H9 (cell line): ENCODE measurements at regions not wholly inside any gene's neighbourhood (a gene's known extent, or its start where the extent isn't known, plus 50 kb on each side); places are given as distances from the start of the nearest gene placed in this dataset.

Experiments used
- DNase-seq: peaks from one replicate; pipeline ENCODE4 v3.0.0-alpha.2; 2017
- H2AFZ ChIP-seq: one replicate; pipeline ENCODE4 v1.6.1; 2013; ENCODE audit warnings: mild to moderate bottlenecking, low read length, control low read depth, moderate library complexity
- H2AK5ac ChIP-seq: 2 replicates; pipeline ENCODE4 v1.6.1; 2013; ENCODE audit warnings: low read length, control low read depth, mixed read lengths; ENCODE audit not compliant: insufficient read length
- H2BK120ac ChIP-seq: one replicate; pipeline ENCODE4 v1.6.1; 2013; ENCODE audit warnings: low read depth, mild to moderate bottlenecking, low read length, control low read depth, inconsistent platforms; ENCODE audit not compliant: poor library complexity, severe bottlenecking
- H2BK12ac ChIP-seq: 2 replicates; pipeline ENCODE4 v1.6.1; 2013; ENCODE audit warnings: low read length, control low read depth, mixed read lengths, low read depth; ENCODE audit not compliant: insufficient read length
- H2BK15ac ChIP-seq: 2 replicates; pipeline ENCODE4 v1.6.1; 2013; ENCODE audit warnings: low read depth, low read length, control low read depth
- H2BK20ac ChIP-seq: one replicate; pipeline ENCODE4 v1.6.1; 2013; ENCODE audit warnings: low read depth, mild to moderate bottlenecking, low read length, control low read depth, inconsistent platforms; ENCODE audit not compliant: poor library complexity, severe bottlenecking
- H2BK5ac ChIP-seq: 2 replicates; pipeline ENCODE4 v1.6.1; 2013; ENCODE audit warnings: low read length, control low read depth, mixed read lengths; ENCODE audit not compliant: insufficient read length
- H3K14ac ChIP-seq: 2 replicates; pipeline ENCODE4 v1.6.1; 2013; ENCODE audit warnings: low read length, control low read depth; ENCODE audit not compliant: insufficient read depth
- H3K18ac ChIP-seq: 2 replicates; pipeline ENCODE4 v1.6.1; 2013; ENCODE audit warnings: low read depth, mild to moderate bottlenecking, mixed read lengths, low read length, control low read depth; ENCODE audit not compliant: insufficient read length
- H3K23ac ChIP-seq: 2 replicates; pipeline ENCODE4 v1.6.1; 2013; ENCODE audit warnings: low read length, control low read depth, mixed read lengths, low read depth; ENCODE audit not compliant: insufficient read length
- H3K23me2 ChIP-seq: 2 replicates; pipeline ENCODE4 v1.6.1; 2013; ENCODE audit warnings: low read depth, mild to moderate bottlenecking, mixed read lengths, low read length, control low read depth; ENCODE audit not compliant: insufficient read length, poor library complexity, severe bottlenecking
- H3K27ac ChIP-seq: 2 replicates; pipeline ENCODE4 v1.5.1; 2013; ENCODE audit warnings: low read length, control low read depth, mixed read lengths, low read depth; ENCODE audit not compliant: insufficient read length
- H3K27me3 ChIP-seq: 2 replicates; pipeline ENCODE4 v1.6.1; 2013; ENCODE audit warnings: low read length, control low read depth, inconsistent platforms; ENCODE audit not compliant: insufficient read depth
- H3K4ac ChIP-seq: 2 replicates; pipeline ENCODE4 v1.6.1; 2013; ENCODE audit warnings: low read depth, mild to moderate bottlenecking, control low read depth, inconsistent platforms, low read length, moderate library complexity
- H3K4me1 ChIP-seq: 2 replicates; pipeline ENCODE4 v1.6.1; 2013; ENCODE audit warnings: low read length, control low read depth, inconsistent platforms; ENCODE audit not compliant: insufficient read depth
- H3K4me2 ChIP-seq: 2 replicates; pipeline ENCODE4 v1.6.1; 2013; ENCODE audit warnings: low read length, control low read depth, mixed read lengths; ENCODE audit not compliant: insufficient read length, insufficient read depth
- H3K56ac ChIP-seq: 2 replicates; pipeline ENCODE4 v1.6.1; 2013; ENCODE audit warnings: low read depth, mild to moderate bottlenecking, mixed read lengths, low read length, control low read depth; ENCODE audit not compliant: insufficient read length
- H3K79me1 ChIP-seq: 2 replicates; pipeline ENCODE4 v1.6.1; 2013; ENCODE audit warnings: low read depth, mild to moderate bottlenecking, moderate library complexity, low read length, control low read depth, inconsistent platforms; ENCODE audit not compliant: insufficient read depth, poor library complexity, severe bottlenecking
- H3K79me2 ChIP-seq: 2 replicates; pipeline ENCODE4 v1.6.1; 2013; ENCODE audit warnings: low read length, control low read depth, inconsistent platforms; ENCODE audit not compliant: insufficient read depth
- H3K9ac ChIP-seq: 2 replicates; pipeline ENCODE4 v1.6.1; 2013; ENCODE audit warnings: low read length, control low read depth, mixed read lengths; ENCODE audit not compliant: insufficient read length; ENCODE audit errors: extremely low read depth
- H3K9me3 ChIP-seq: one replicate; pipeline ENCODE4 v1.6.1; 2013; ENCODE audit warnings: low read depth, low read length, inconsistent platforms; ENCODE audit not compliant: control insufficient read depth
- H3T11ph ChIP-seq: one replicate; pipeline ENCODE4 v1.6.1; 2013; ENCODE audit warnings: mild to moderate bottlenecking, low read length, control low read depth, inconsistent platforms
- H4K20me1 ChIP-seq: one replicate; pipeline ENCODE4 v1.6.1; 2013; ENCODE audit not compliant: control insufficient read depth, insufficient read length, insufficient read depth
- H4K5ac ChIP-seq: 2 replicates; pipeline ENCODE4 v1.6.1; 2013; ENCODE audit warnings: low read depth, mild to moderate bottlenecking, mixed read lengths, low read length, control low read depth; ENCODE audit not compliant: insufficient read length
- H4K8ac ChIP-seq: replicated peaks from 2 replicates; pipeline ENCODE4 v1.6.1; 2013; ENCODE audit warnings: low read length, control low read depth, mixed read lengths, low read depth; ENCODE audit not compliant: insufficient read length
- H4K91ac ChIP-seq: 2 replicates; pipeline ENCODE4 v1.6.1; 2013; ENCODE audit warnings: low read depth, mild to moderate bottlenecking, moderate library complexity, mixed read lengths, low read length, control low read depth; ENCODE audit not compliant: insufficient read length
- H3K27ac Mint-ChIP-seq, 3 experiments: 2 replicates in 2 of 3; 3 replicates in 1 of 3; pipeline ENCODE4 v1.8.0; 2020 to 2021; ENCODE audit warnings: mixed read lengths in 3 of 3, mild to moderate bottlenecking in 1 of 3, moderate library complexity in 1 of 3
- H3K27me3 Mint-ChIP-seq: 2 replicates; pipeline ENCODE4 v1.8.0; 2021; ENCODE audit warnings: low read depth, mild to moderate bottlenecking, moderate library complexity, mixed read lengths
- H3K36me3 Mint-ChIP-seq, 3 experiments: 2 replicates in 2 of 3; 3 replicates in 1 of 3; pipeline ENCODE4 v1.8.0; 2020 to 2021; ENCODE audit warnings: low read depth in 3 of 3, mixed read lengths in 3 of 3; ENCODE audit not compliant: insufficient read depth in 1 of 3
- H3K4me1 Mint-ChIP-seq, 2 experiments: 2 replicates each; pipeline ENCODE4 v1.8.0; 2020; ENCODE audit warnings: mixed read lengths in 2 of 2
- H3K4me3 Mint-ChIP-seq, 2 experiments: 2 replicates in 1 of 2; 3 replicates in 1 of 2; pipeline ENCODE4 v1.8.0; 2020 to 2021; ENCODE audit warnings: mild to moderate bottlenecking in 2 of 2, mixed read lengths in 2 of 2, moderate library complexity in 1 of 2
- H3K9me3 Mint-ChIP-seq, 2 experiments: 2 replicates in 1 of 2; 3 replicates in 1 of 2; pipeline ENCODE4 v1.8.0; 2020; ENCODE audit warnings: mild to moderate bottlenecking in 2 of 2, mixed read lengths in 2 of 2, moderate library complexity in 1 of 2
- WGBS: extraction: QIAGEN DNeasy Blood & Tissue Kit; methylation state at CpG from one replicate; pipeline ENCODE4 v1.1.7; 2013; ENCODE audit warnings: missing lambda C conversion rate, low lambda C conversion rate, mixed read lengths; ENCODE audit not compliant: insufficient read length; ENCODE audit errors: extremely low coverage; 5-methylcytosine and 5-hydroxymethylcytosine counted together
- TF ChIP-seq, protein P1 (sequence below): fragments of 200-600 bp; sonication (generic); conservative IDR thresholded peaks from 3 replicates; pipeline ENCODE4 v1.8.0; 2021; ENCODE audit warnings: antibody characterized with exemption, mild to moderate bottlenecking

DNA sequence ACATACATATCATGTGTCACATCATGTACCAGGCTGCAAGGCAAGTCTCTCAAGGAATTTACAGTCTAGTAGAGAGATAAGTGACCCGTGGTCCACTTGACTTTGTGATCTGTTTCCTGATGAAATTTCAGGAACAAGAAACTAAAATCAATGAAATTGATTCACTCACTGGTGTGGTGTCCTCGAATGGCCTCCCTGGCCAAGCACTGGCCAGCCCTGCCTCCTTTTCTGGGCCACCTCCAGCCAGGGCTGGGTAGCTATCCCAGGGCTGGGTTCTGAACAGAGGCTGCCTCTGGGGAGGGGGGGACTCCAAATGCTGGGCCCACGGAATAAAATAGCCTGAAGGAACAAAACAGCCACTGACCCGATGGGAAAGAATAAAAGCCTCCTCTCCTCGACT, 182.2 kb downstream of the HERPUD2 start:
- no peak overlapping the region for H2BK15ac ChIP-seq
- H3K9me3 ChIP-seq: no peaks in the 10 kb centered on the region
- H3K56ac ChIP-seq: no peak overlapping the region
- no peak overlapping the region for H3K27ac Mint-ChIP-seq
- no peak overlapping the region for H4K8ac ChIP-seq
- no peak overlapping the region for H3K18ac ChIP-seq
- H2BK12ac ChIP-seq: no peak overlapping the region
- H2AK5ac ChIP-seq: no peak overlapping the region
- H3K9me3 Mint-ChIP-seq: no peaks in the 10 kb centered on the region
- no peak overlapping the region for H2BK20ac ChIP-seq
- H3T11ph ChIP-seq: no peak overlapping the region
- H4K91ac ChIP-seq: no peak overlapping the region
- H3K4me1 ChIP-seq: no peaks in the 10 kb centered on the region
- no peaks in the 10 kb centered on the region for H3K23me2 ChIP-seq
- no peak for DNase-seq
- TF ChIP-seq, protein P1, sequence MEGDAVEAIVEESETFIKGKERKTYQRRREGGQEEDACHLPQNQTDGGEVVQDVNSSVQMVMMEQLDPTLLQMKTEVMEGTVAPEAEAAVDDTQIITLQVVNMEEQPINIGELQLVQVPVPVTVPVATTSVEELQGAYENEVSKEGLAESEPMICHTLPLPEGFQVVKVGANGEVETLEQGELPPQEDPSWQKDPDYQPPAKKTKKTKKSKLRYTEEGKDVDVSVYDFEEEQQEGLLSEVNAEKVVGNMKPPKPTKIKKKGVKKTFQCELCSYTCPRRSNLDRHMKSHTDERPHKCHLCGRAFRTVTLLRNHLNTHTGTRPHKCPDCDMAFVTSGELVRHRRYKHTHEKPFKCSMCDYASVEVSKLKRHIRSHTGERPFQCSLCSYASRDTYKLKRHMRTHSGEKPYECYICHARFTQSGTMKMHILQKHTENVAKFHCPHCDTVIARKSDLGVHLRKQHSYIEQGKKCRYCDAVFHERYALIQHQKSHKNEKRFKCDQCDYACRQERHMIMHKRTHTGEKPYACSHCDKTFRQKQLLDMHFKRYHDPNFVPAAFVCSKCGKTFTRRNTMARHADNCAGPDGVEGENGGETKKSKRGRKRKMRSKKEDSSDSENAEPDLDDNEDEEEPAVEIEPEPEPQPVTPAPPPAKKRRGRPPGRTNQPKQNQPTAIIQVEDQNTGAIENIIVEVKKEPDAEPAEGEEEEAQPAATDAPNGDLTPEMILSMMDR: no peak
- no CpG with 5 or more reads among the region's 5 CpGs for WGBS
- no peak overlapping the region for H2BK5ac ChIP-seq
- no peaks in the 10 kb centered on the region for H3K4me1 Mint-ChIP-seq
- H3K4ac ChIP-seq: no peak overlapping the region
- H3K23ac ChIP-seq: no peak overlapping the region
- H3K36me3 Mint-ChIP-seq: no peaks in the 10 kb centered on the region
- no peaks in the 10 kb centered on the region; the same call in 1 of the 2 replicates for H3K27me3 Mint-ChIP-seq
- H4K5ac ChIP-seq: no peak overlapping the region
- H3K4me2 ChIP-seq: no peak overlapping the region
- no peak overlapping the region for H3K14ac ChIP-seq
- no peaks in the 10 kb centered on the region for H3K79me2 ChIP-seq
- no peak overlapping the region for H2AFZ ChIP-seq
- H3K9ac ChIP-seq: no peak overlapping the region
- no peak overlapping the region for H2BK120ac ChIP-seq
- H3K4me3 Mint-ChIP-seq: no peak overlapping the region
- H3K27me3 ChIP-seq: no peaks in the 10 kb centered on the region
- H3K27ac ChIP-seq: no peak overlapping the region
- no peaks in the 10 kb centered on the region for H4K20me1 ChIP-seq
- no peaks in the 10 kb centered on the region for H3K79me1 ChIP-seq
